GM23248 (cell line): ENCODE measurements at regions not wholly inside any gene's neighbourhood (a gene's known extent, or its start where the extent isn't known, plus 50 kb on each side); places are given as distances from the start of the nearest gene placed in this dataset.

Experiments
- DNase-seq: peaks from one replicate; pipeline ENCODE4 v3.0.0-alpha.2; 2015
- H2AFZ ChIP-seq: fragments of 200-600 bp; sonication (generic); 2 replicates; pipeline ENCODE4 v1.6.1; 2016; ENCODE audit warnings: antibody characterized with exemption
- H3F3A ChIP-seq: fragments of 200-600 bp; sonication (generic); 2 replicates; pipeline ENCODE4 v1.6.1; 2016; ENCODE audit warnings: mild to moderate bottlenecking, antibody characterized with exemption, mixed run types; ENCODE audit not compliant: insufficient read depth
- H3K27ac ChIP-seq: fragments of 200-600 bp; sonication (generic); 2 replicates; pipeline ENCODE4 v1.5.1; 2016; ENCODE audit warnings: mild to moderate bottlenecking
- H3K27me3 ChIP-seq: fragments of 200-600 bp; sonication (generic); replicated peaks from 2 replicates; pipeline ENCODE4 v1.6.1; 2016; ENCODE audit warnings: mild to moderate bottlenecking; ENCODE audit not compliant: insufficient read depth
- H3K36me3 ChIP-seq: fragments of 200-600 bp; sonication (generic); 2 replicates; pipeline ENCODE4 v1.6.1; 2016; ENCODE audit warnings: low read depth, mild to moderate bottlenecking
- H3K4me1 ChIP-seq: fragments of 200-600 bp; sonication (generic); 2 replicates; pipeline ENCODE4 v1.6.1; 2016; ENCODE audit warnings: mild to moderate bottlenecking; ENCODE audit not compliant: insufficient read depth
- H3K4me2 ChIP-seq: fragments of 200-600 bp; sonication (generic); one replicate; pipeline ENCODE4 v1.6.1; 2016; ENCODE audit warnings: mild to moderate bottlenecking; ENCODE audit not compliant: unreplicated experiment
- H3K4me3 ChIP-seq: fragments of 200-600 bp; sonication (generic); 2 replicates; pipeline ENCODE4 v1.5.1; 2016; ENCODE audit warnings: mild to moderate bottlenecking
- H3K79me2 ChIP-seq: fragments of 200-600 bp; sonication (generic); 2 replicates; pipeline ENCODE4 v1.6.1; 2016; ENCODE audit warnings: mild to moderate bottlenecking; ENCODE audit not compliant: insufficient read depth
- H3K9ac ChIP-seq: fragments of 200-600 bp; sonication (generic); 2 replicates; pipeline ENCODE4 v1.6.1; 2016; ENCODE audit warnings: mild to moderate bottlenecking
- H3K9me2 ChIP-seq: fragments of 200-600 bp; sonication (generic); 2 replicates; pipeline ENCODE4 v1.6.1; 2016; ENCODE audit warnings: mixed run types, mild to moderate bottlenecking, moderate library complexity; ENCODE audit not compliant: insufficient read depth
- H3K9me3 ChIP-seq: fragments of 200-600 bp; sonication (generic); one replicate; pipeline ENCODE4 v1.6.1; 2017; ENCODE audit warnings: low read depth
- H4K20me1 ChIP-seq: fragments of 200-600 bp; sonication (generic); 2 replicates; pipeline ENCODE4 v1.6.0; 2016; ENCODE audit not compliant: insufficient read depth
- EZH2 ChIP-seq: fragments of 200-600 bp; sonication (generic); IDR thresholded peaks from 2 replicates; pipeline ENCODE4 v1.6.1; 2018; ENCODE audit warnings: antibody characterized with exemption, mild to moderate bottlenecking; ENCODE audit not compliant: insufficient read depth, poor library complexity, severe bottlenecking
- EZH2phosphoT487 ChIP-seq: fragments of 200-600 bp; sonication (generic); IDR thresholded peaks from 2 replicates; pipeline ENCODE4 v1.6.1; 2018; ENCODE audit warnings: antibody characterized with exemption, moderate library complexity, mild to moderate bottlenecking, low read depth; ENCODE audit not compliant: insufficient read depth
- WGBS, 2 experiments: methylation state at CpG; one replicate each; pipeline ENCODE4 v1.1.6; 2015 to 2017; ENCODE audit warnings: low lambda C conversion rate in 2 of 2, low coverage in 1 of 2; ENCODE audit errors: missing lambda C conversion rate in 2 of 2; 5-methylcytosine and 5-hydroxymethylcytosine counted together
- in situ Hi-C: fragments of 300-500 bp; cut with MboI; formaldehyde crosslinking; loops from 2 replicates; pipeline ENCODE4 v1.15.0; 2020

GRCh38 chr10:52939894-52940293, 167.3 kb upstream of the MBL2 start:
- no peaks in the 10 kb centered on the region for H3K79me2 ChIP-seq
- no peak overlapping the region for H3K9ac ChIP-seq
- no peaks in the 10 kb centered on the region for H4K20me1 ChIP-seq
- no peak overlapping the region for H3K4me2 ChIP-seq
- no peaks in the 10 kb centered on the region for H3K9me2 ChIP-seq
- H3K27me3 ChIP-seq: no peaks in the 10 kb centered on the region
- 52 to 53% methylated on average over 12 of the region's 12 CpGs for WGBS, 2 experiments
- no peak for TF ChIP-seq EZH2phosphoT487
- no peak for TF ChIP-seq EZH2
- H3K27ac ChIP-seq: no peak overlapping the region
- no peaks in the 10 kb centered on the region for H3F3A ChIP-seq
- H3K9me3 ChIP-seq: no peaks in the 10 kb centered on the region
- H3K36me3 ChIP-seq: no peaks in the 10 kb centered on the region
- H3K4me3 ChIP-seq: no peak overlapping the region
- no peak overlapping the region for H2AFZ ChIP-seq
- DNase-seq: no peak
- no peaks in the 10 kb centered on the region for H3K4me1 ChIP-seq
- in situ Hi-C loops: no loop called here

GRCh38 chr10:52933748-52934147, 161.2 kb upstream of the MBL2 start:
- H3K27ac ChIP-seq: no peak overlapping the region
- H3K4me2 ChIP-seq: no peak overlapping the region
- H3K79me2 ChIP-seq: no peaks in the 10 kb centered on the region
- no peaks in the 10 kb centered on the region for H3K9me3 ChIP-seq
- H3K4me3 ChIP-seq: no peak overlapping the region
- no peaks in the 10 kb centered on the region for H3K36me3 ChIP-seq
- no peak for DNase-seq
- H3K9me2 ChIP-seq: no peaks in the 10 kb centered on the region
- H3K27me3 ChIP-seq: no peaks in the 10 kb centered on the region
- H4K20me1 ChIP-seq: no peaks in the 10 kb centered on the region
- no peaks in the 10 kb centered on the region for H3F3A ChIP-seq
- WGBS, 2 experiments: 0% methylated on average over 1 of the region's 1 CpG
- TF ChIP-seq EZH2 (no peak), EZH2phosphoT487 (no peak)
- H2AFZ ChIP-seq: no peak overlapping the region
- H3K4me1 ChIP-seq: no peaks in the 10 kb centered on the region
- H3K9ac ChIP-seq: no peak overlapping the region
- in situ Hi-C loops: no loop called here

- H3F3A ChIP-seq: no peaks in the 10 kb centered on the region
- H3K4me3 ChIP-seq: no peak overlapping the region
- no peak for DNase-seq
- no peaks in the 10 kb centered on the region for H3K9me2 ChIP-seq
- 37 to 47% methylated on average over 6 of the region's 6 CpGs for WGBS, 2 experiments
- H3K4me2 ChIP-seq: no peak overlapping the region
- H3K4me1 ChIP-seq: no peaks in the 10 kb centered on the region
- H3K27ac ChIP-seq: no peak overlapping the region
- no peaks in the 10 kb centered on the region for H4K20me1 ChIP-seq
- TF ChIP-seq EZH2phosphoT487: no peak
- TF ChIP-seq EZH2: no peak
- H2AFZ ChIP-seq: no peak overlapping the region
- H3K36me3 ChIP-seq: no peaks in the 10 kb centered on the region
- in situ Hi-C loops: no loop called here
- H3K9ac ChIP-seq: no peak overlapping the region
- H3K27me3 ChIP-seq: no peaks in the 10 kb centered on the region
- no peaks in the 10 kb centered on the region for H3K79me2 ChIP-seq
- H3K9me3 ChIP-seq: no peaks in the 10 kb centered on the region
These were observed 155.1 kb upstream of the MBL2 start for GRCh38 chr10:52927678-52928077.

GRCh38 chr10:52923520-52923919, 150.9 kb upstream of the MBL2 start:
- H3K79me2 ChIP-seq: no peaks in the 10 kb centered on the region
- no peaks in the 10 kb centered on the region for H4K20me1 ChIP-seq
- no peak overlapping the region for H2AFZ ChIP-seq
- H3K36me3 ChIP-seq: no peaks in the 10 kb centered on the region
- TF ChIP-seq EZH2: no peak
- no peak for TF ChIP-seq EZH2phosphoT487
- no peak for DNase-seq
- H3K4me3 ChIP-seq: no peak overlapping the region
- H3K9me3 ChIP-seq: no peaks in the 10 kb centered on the region
- WGBS, 2 experiments: 9 to 12% methylated on average over 5 of the region's 5 CpGs
- no peaks in the 10 kb centered on the region for H3K27me3 ChIP-seq
- no peak overlapping the region for H3K4me2 ChIP-seq
- H3K9me2 ChIP-seq: no peaks in the 10 kb centered on the region
- no peak overlapping the region for H3K27ac ChIP-seq
- no peaks in the 10 kb centered on the region for H3K4me1 ChIP-seq
- H3K9ac ChIP-seq: no peak overlapping the region
- H3F3A ChIP-seq: no peaks in the 10 kb centered on the region
- in situ Hi-C loops: no loop called here

GRCh38 chr10:52918714-52919305, 146.2 kb upstream of the MBL2 start:
- H3K4me3 ChIP-seq: no peak overlapping the region
- no peaks in the 10 kb centered on the region for H3K79me2 ChIP-seq
- H2AFZ ChIP-seq: no peak overlapping the region
- in situ Hi-C loops: no loop called here
- no peak for TF ChIP-seq EZH2phosphoT487
- TF ChIP-seq EZH2: no peak
- no peaks in the 10 kb centered on the region for H3K9me2 ChIP-seq
- H4K20me1 ChIP-seq: no peaks in the 10 kb centered on the region
- H3K4me2 ChIP-seq: no peak overlapping the region
- H3K9ac ChIP-seq: no peak overlapping the region
- no peaks in the 10 kb centered on the region for H3K4me1 ChIP-seq
- no peaks in the 10 kb centered on the region for H3K27me3 ChIP-seq
- no peak for DNase-seq
- H3F3A ChIP-seq: no peaks in the 10 kb centered on the region
- H3K36me3 ChIP-seq: no peaks in the 10 kb centered on the region
- H3K9me3 ChIP-seq: no peaks in the 10 kb centered on the region
- no peak overlapping the region for H3K27ac ChIP-seq
